Liver (tissue), 8 donors: ENCODE measurements at regions not wholly inside any gene's neighbourhood (a gene's known extent, or its start where the extent isn't known, plus 50 kb on each side); places are given as distances from the start of the nearest gene placed in this dataset.

Source experiments
- DNase-seq: peaks from one replicate; pipeline ENCODE4 v3.0.0-alpha.2; 2017; ENCODE audit warnings: low spot score
- H3K27ac ChIP-seq, 2 donors: one replicate each; pipeline ENCODE4 v1.7.0; 2013; ENCODE audit warnings: inconsistent platforms in 2 of 2, low read length in 2 of 2, control low read depth in 1 of 2, low read depth in 1 of 2, mild to moderate bottlenecking in 1 of 2
- H3K27me3 ChIP-seq, 4 donors: one replicate each; pipeline versions ENCODE4 v1.6.1 to v1.7.0; 2013; ENCODE audit warnings: low read length in 3 of 4, inconsistent platforms in 1 of 4, mild to moderate bottlenecking in 1 of 4, moderate library complexity in 1 of 4; ENCODE audit not compliant: control insufficient read depth in 4 of 4, insufficient read depth in 4 of 4
- H3K36me3 ChIP-seq, 4 donors: one replicate each; pipeline versions ENCODE4 v1.6.1 to v1.7.0; 2013; ENCODE audit warnings: low read length in 3 of 4, mild to moderate bottlenecking in 3 of 4, low read depth in 1 of 4, moderate library complexity in 1 of 4; ENCODE audit not compliant: control insufficient read depth in 4 of 4, insufficient read depth in 3 of 4
- H3K4me1 ChIP-seq, 4 donors: one replicate each; pipeline versions ENCODE4 v1.6.1 to v1.7.0; 2013; ENCODE audit warnings: low read length in 3 of 4, mild to moderate bottlenecking in 3 of 4, moderate library complexity in 1 of 4; ENCODE audit not compliant: control insufficient read depth in 4 of 4, insufficient read depth in 4 of 4
- H3K4me3 ChIP-seq, 3 donors: one replicate each; pipeline versions ENCODE4 v1.6.1 to v1.7.0; 2013; ENCODE audit warnings: low read length in 3 of 3, control low read depth in 1 of 3, low read depth in 1 of 3, mild to moderate bottlenecking in 1 of 3
- H3K9ac ChIP-seq, 2 donors: one replicate each; pipeline ENCODE4 v1.7.0; 2013; ENCODE audit warnings: low read length in 2 of 2, mild to moderate bottlenecking in 2 of 2, moderate library complexity in 2 of 2, control low read depth in 1 of 2, low read depth in 1 of 2
- H3K9me3 ChIP-seq, 4 donors: one replicate each; pipeline versions ENCODE4 v1.6.1 to v1.7.0; 2013; ENCODE audit warnings: low read length in 3 of 4; ENCODE audit not compliant: control insufficient read depth in 4 of 4
- ATF3 ChIP-seq: IDR thresholded peaks from 2 replicates; pipeline ENCODE4 v1.6.1; 2016; ENCODE audit warnings: antibody characterized with exemption
- CTCF ChIP-seq: fragments of 150-350 bp; IDR thresholded peaks from 2 replicates; pipeline ENCODE4 v1.5.1; 2017; ENCODE audit warnings: improper control_type of control experiment, low read depth, low read length; ENCODE audit not compliant: missing input control
- EGR1 ChIP-seq, 2 donors: IDR thresholded peaks; 2 replicates each; pipeline ENCODE4 v1.6.1; 2016 to 2018; ENCODE audit warnings: antibody characterized with exemption in 2 of 2, low read depth in 2 of 2
- FOXA1 ChIP-seq: IDR thresholded peaks from 2 replicates; pipeline ENCODE4 v1.6.1; 2016; ENCODE audit warnings: antibody characterized with exemption
- FOXA2 ChIP-seq: IDR thresholded peaks from 2 replicates; pipeline ENCODE4 v1.6.1; 2016; ENCODE audit warnings: antibody characterized with exemption
- GABPA ChIP-seq, 2 donors: IDR thresholded peaks in 1 of 2; conservative IDR thresholded peaks in 1 of 2; 2 replicates each; pipeline ENCODE4 v1.6.1; 2016; ENCODE audit warnings: antibody characterized with exemption in 2 of 2, mild to moderate bottlenecking in 1 of 2, moderate library complexity in 1 of 2
- HNF4A ChIP-seq, 2 donors: conservative IDR thresholded peaks; 2 replicates each; pipeline ENCODE4 v1.6.1; 2016; ENCODE audit warnings: antibody characterized with exemption in 2 of 2, mild to moderate bottlenecking in 2 of 2
- HNF4G ChIP-seq: IDR thresholded peaks from 2 replicates; pipeline ENCODE4 v1.6.1; 2016; ENCODE audit warnings: antibody characterized with exemption
- MAX ChIP-seq: IDR thresholded peaks from 2 replicates; pipeline ENCODE4 v1.6.1; 2016; ENCODE audit warnings: antibody characterized with exemption
- NR2F2 ChIP-seq: IDR thresholded peaks from 2 replicates; pipeline ENCODE4 v1.6.1; 2016; ENCODE audit warnings: antibody characterized with exemption
- RAD21 ChIP-seq, 2 donors: IDR thresholded peaks; 2 replicates each; pipeline ENCODE4 v1.6.1; 2016; ENCODE audit warnings: antibody characterized with exemption in 2 of 2, mild to moderate bottlenecking in 2 of 2
- REST ChIP-seq: IDR thresholded peaks from 2 replicates; pipeline ENCODE4 v1.6.1; 2016; ENCODE audit warnings: antibody characterized with exemption, mild to moderate bottlenecking
- SP1 ChIP-seq: IDR thresholded peaks from 2 replicates; pipeline ENCODE4 v1.6.1; 2018; ENCODE audit warnings: antibody characterized with exemption, mild to moderate bottlenecking
- TAF1 ChIP-seq: conservative IDR thresholded peaks from 2 replicates; pipeline ENCODE4 v1.6.1; 2016; ENCODE audit warnings: antibody characterized with exemption, mild to moderate bottlenecking
- YY1 ChIP-seq: IDR thresholded peaks from 2 replicates; pipeline ENCODE4 v1.6.1; 2016; ENCODE audit warnings: antibody characterized with exemption, mild to moderate bottlenecking
- ZBTB33 ChIP-seq: IDR thresholded peaks from 2 replicates; pipeline ENCODE4 v1.6.1; 2016; ENCODE audit warnings: antibody characterized with exemption
- WGBS: extraction: QIAGEN DNeasy Blood & Tissue Kit; methylation state at CpG from one replicate; pipeline ENCODE4 v1.1.7; 2013; 5-methylcytosine and 5-hydroxymethylcytosine counted together
- donor health status: healthy.
- donor health status: healthy.
- donor health status: healthy.
- donor health status: healthy.
- donor health status: healthy.

- H3K36me3 ChIP-seq, result no peaks in the 10 kb centered on the region
- H3K9me3 ChIP-seq, result no peaks in the 10 kb centered on the region
- no peak overlapping the region for H3K4me3 ChIP-seq
- TF ChIP-seq ZBTB33 (no peak), HNF4G (no peak), GABPA (IDR thresholded peaks at IDR 0.05 in 1 of 2, conservative IDR thresholded peaks at IDR 0.05 in 1 of 2) (no peak), CTCF (no peak), NR2F2 (no peak), ATF3 (no peak), REST (no peak), SP1 (no peak)
- H3K9ac ChIP-seq, result no peak overlapping the region
- H3K27ac ChIP-seq, result no peak overlapping the region
- no peaks in the 10 kb centered on the region for H3K27me3 ChIP-seq
- WGBS, result 62% methylated on average over 5 of the region's 5 CpGs
- no peak for DNase-seq
- no peaks in the 10 kb centered on the region for H3K4me1 ChIP-seq
Observed at GRCh38 chr4:188704288-188704687, 565.0 kb downstream of the TRIML1 start.

GRCh38 chr4:188707036-188707435, 567.8 kb downstream of the TRIML1 start:
- Histone ChIP-seq H3K9me3 (no peaks in the 10 kb centered on the region), H3K4me1 (no peaks in the 10 kb centered on the region), H3K9ac (no peak overlapping the region), H3K27me3 (no peaks in the 10 kb centered on the region), H3K4me3 (no peak overlapping the region), H3K36me3 (no peaks in the 10 kb centered on the region), H3K27ac (no peak overlapping the region)
- TF ChIP-seq YY1, result no peak
- DNase-seq, result no peak
- WGBS, result 86% methylated on average over 4 of the region's 4 CpGs

GRCh38 chr4:188714501-188714900, 575.3 kb downstream of the TRIML1 start:
- no peak overlapping the region for H3K27ac ChIP-seq
- no peak overlapping the region for H3K9ac ChIP-seq
- DNase-seq, result no peak
- no peaks in the 10 kb centered on the region for H3K27me3 ChIP-seq
- no peaks in the 10 kb centered on the region for H3K36me3 ChIP-seq
- H3K4me1 ChIP-seq, result no peaks in the 10 kb centered on the region
- 48% methylated on average over 2 of the region's 2 CpGs for WGBS
- no peak overlapping the region for H3K4me3 ChIP-seq
- no peaks in the 10 kb centered on the region for H3K9me3 ChIP-seq
- no peak for TF ChIP-seq RAD21 (IDR thresholded peaks at IDR 0.05)
- TF ChIP-seq ZBTB33, result no peak
- no peak for TF ChIP-seq HNF4A (conservative IDR thresholded peaks at IDR 0.05)
- TF ChIP-seq EGR1 (IDR thresholded peaks at IDR 0.05; ENCODE audit: low read depth in 2 of 2), result no peak
- no peak for TF ChIP-seq HNF4G
- TF ChIP-seq FOXA2, result no peak
- no peak for TF ChIP-seq FOXA1
- TF ChIP-seq MAX, result no peak
- TF ChIP-seq GABPA (IDR thresholded peaks at IDR 0.05 in 1 of 2, conservative IDR thresholded peaks at IDR 0.05 in 1 of 2), result no peak
- no peak for TF ChIP-seq TAF1
